Keratinocyte (primary cell): ENCODE measurements at regions not wholly inside any gene's neighbourhood (a gene's known extent, or its start where the extent isn't known, plus 50 kb on each side); places are given as distances from the start of the nearest gene placed in this dataset.

Source experiments
- DNase-seq: peaks from one replicate; pipeline ENCODE4 v3.0.0-alpha.2; 2011; ENCODE audit warnings: low read depth, missing footprints, low spot score
- FAIRE-seq: peaks from 2 replicates; lab custom pipeline; 2011; peaks lifted over from hg19 to GRCh38; lab: Jason Lieb, UNC
- H2AFZ ChIP-seq: 2 replicates; pipeline ENCODE4 v1.6.0; 2012; ENCODE audit warnings: low read length, control low read depth, inconsistent platforms; ENCODE audit not compliant: control insufficient read depth
- H3K27ac ChIP-seq: 2 replicates; pipeline ENCODE4 v1.5.1; 2011; ENCODE audit warnings: low read length; ENCODE audit not compliant: control insufficient read depth, insufficient read depth
- H3K27me3 ChIP-seq: 3 replicates; pipeline ENCODE4 v1.6.0; 2011; ENCODE audit warnings: low read length; ENCODE audit not compliant: control insufficient read depth, insufficient read depth; ENCODE audit errors: extremely low read depth
- H3K36me3 ChIP-seq, 2 experiments: 2 replicates in 1 of 2; 3 replicates in 1 of 2; pipeline ENCODE4 v1.5.1; 2011; ENCODE audit warnings: low read length in 2 of 2, mild to moderate bottlenecking in 1 of 2; ENCODE audit not compliant: control insufficient read depth in 2 of 2, insufficient read depth in 2 of 2; ENCODE audit errors: extremely low read depth in 1 of 2
- H3K4me1 ChIP-seq: 3 replicates; pipeline ENCODE4 v1.5.1; 2011; ENCODE audit warnings: low read length; ENCODE audit not compliant: control insufficient read depth, insufficient read depth; ENCODE audit errors: extremely low read depth
- H3K4me2 ChIP-seq: 3 replicates; pipeline ENCODE4 v1.6.0; 2011; ENCODE audit warnings: low read depth, low read length; ENCODE audit not compliant: control insufficient read depth, insufficient read depth; ENCODE audit errors: extremely low read depth
- H3K4me3 ChIP-seq, 3 experiments: fragments of 200-600 bp in 1 of 3; sonication (generic) in 1 of 3; 2 replicates in 2 of 3; 3 replicates in 1 of 3; pipeline ENCODE4 v1.5.1; 2011 to 2016; ENCODE audit warnings: low read length in 3 of 3, mild to moderate bottlenecking in 3 of 3, control low read depth in 2 of 3, inconsistent platforms in 1 of 3, low read depth in 1 of 3, mixed read lengths in 1 of 3, mixed run types in 1 of 3, moderate library complexity in 1 of 3; ENCODE audit not compliant: control insufficient read depth in 2 of 3, insufficient read depth in 2 of 3; ENCODE audit errors: extremely low read depth in 1 of 3
- H3K79me2 ChIP-seq: 2 replicates; pipeline ENCODE4 v1.6.0; 2012; ENCODE audit warnings: low read length; ENCODE audit not compliant: control insufficient read depth, insufficient read depth
- H3K9ac ChIP-seq: 3 replicates; pipeline ENCODE4 v1.6.0; 2011; ENCODE audit warnings: low read length; ENCODE audit not compliant: control insufficient read depth, insufficient read depth; ENCODE audit errors: extremely low read depth
- H3K9me1 ChIP-seq: 3 replicates; pipeline ENCODE4 v1.6.0; 2011; ENCODE audit warnings: low read length; ENCODE audit not compliant: control insufficient read depth, insufficient read depth; ENCODE audit errors: extremely low read depth
- H3K9me3 ChIP-seq: 2 replicates; pipeline ENCODE4 v1.5.1; 2012; ENCODE audit warnings: low read depth, low read length; ENCODE audit not compliant: control insufficient read depth
- H4K20me1 ChIP-seq: 3 replicates; pipeline ENCODE4 v1.6.0; 2011; ENCODE audit warnings: low read length; ENCODE audit not compliant: control insufficient read depth, insufficient read depth; ENCODE audit errors: extremely low read depth
- EZH2 ChIP-seq: IDR thresholded peaks from one replicate; pipeline ENCODE4 v1.6.1; 2012; ENCODE audit warnings: inconsistent platforms, mild to moderate bottlenecking, low read length, moderate library complexity
- dilution Hi-C: fragments of 300-500 bp; cut with MboI; formaldehyde crosslinking; loops from one replicate; pipeline ENCODE4 v1.7.0; 2020; ENCODE audit warnings: low sequenced_read_pairs; ENCODE audit not compliant: extremely low pct_ligation_motif_present
- TF ChIP-seq, protein P1 (sequence below), 3 experiments: IDR thresholded peaks in 1 of 3; conservative IDR thresholded peaks in 1 of 3; optimal IDR thresholded peaks in 1 of 3; 2 replicates in 2 of 3; 3 replicates in 1 of 3; pipeline versions ENCODE3 to v1.5.1; 2011; ENCODE audit warnings: low read length in 3 of 3, mild to moderate bottlenecking in 3 of 3, moderate library complexity in 2 of 3, control low read depth in 1 of 3, inconsistent platforms in 1 of 3; ENCODE audit not compliant: insufficient read depth in 2 of 3; ENCODE audit errors: extremely low read depth in 1 of 3

DNA sequence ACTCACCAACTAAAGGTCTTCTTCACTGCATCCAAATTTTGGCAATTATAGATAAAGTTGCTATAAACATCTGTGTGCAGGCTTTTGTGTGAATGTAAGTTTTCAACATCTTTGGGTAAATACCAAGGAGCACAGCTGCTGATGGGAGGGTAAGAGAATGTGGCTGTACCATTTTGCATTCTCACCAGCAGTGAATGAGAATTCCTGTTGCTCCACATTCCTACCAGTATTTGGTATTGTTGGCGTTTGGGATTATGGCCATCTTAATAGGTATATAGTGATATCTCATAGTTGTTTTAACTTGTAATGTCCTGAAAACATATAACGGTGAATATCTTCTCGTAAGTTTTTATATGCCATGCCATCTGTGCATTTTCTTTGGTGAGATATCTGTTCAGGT, 69.3 kb downstream of the ILRUN start:
- Histone ChIP-seq H3K36me3 (no peaks in the 10 kb centered on the region), H2AFZ (no peak overlapping the region), H3K9me3 (peaks cover 2% of the 10 kb centered on the region), H3K4me2 (no peak overlapping the region), H4K20me1 (no peaks in the 10 kb centered on the region), H3K4me1 (peaks cover 23% of the 10 kb centered on the region), H3K9me1 (no peaks in the 10 kb centered on the region), H3K79me2 (peaks cover 17% of the 10 kb centered on the region), H3K27ac (no peak overlapping the region), H3K27me3 (no peaks in the 10 kb centered on the region), H3K4me3 (no peak overlapping the region), H3K9ac (no peak overlapping the region)
- dilution Hi-C loops: no loop called here
- TF ChIP-seq, protein P1, sequence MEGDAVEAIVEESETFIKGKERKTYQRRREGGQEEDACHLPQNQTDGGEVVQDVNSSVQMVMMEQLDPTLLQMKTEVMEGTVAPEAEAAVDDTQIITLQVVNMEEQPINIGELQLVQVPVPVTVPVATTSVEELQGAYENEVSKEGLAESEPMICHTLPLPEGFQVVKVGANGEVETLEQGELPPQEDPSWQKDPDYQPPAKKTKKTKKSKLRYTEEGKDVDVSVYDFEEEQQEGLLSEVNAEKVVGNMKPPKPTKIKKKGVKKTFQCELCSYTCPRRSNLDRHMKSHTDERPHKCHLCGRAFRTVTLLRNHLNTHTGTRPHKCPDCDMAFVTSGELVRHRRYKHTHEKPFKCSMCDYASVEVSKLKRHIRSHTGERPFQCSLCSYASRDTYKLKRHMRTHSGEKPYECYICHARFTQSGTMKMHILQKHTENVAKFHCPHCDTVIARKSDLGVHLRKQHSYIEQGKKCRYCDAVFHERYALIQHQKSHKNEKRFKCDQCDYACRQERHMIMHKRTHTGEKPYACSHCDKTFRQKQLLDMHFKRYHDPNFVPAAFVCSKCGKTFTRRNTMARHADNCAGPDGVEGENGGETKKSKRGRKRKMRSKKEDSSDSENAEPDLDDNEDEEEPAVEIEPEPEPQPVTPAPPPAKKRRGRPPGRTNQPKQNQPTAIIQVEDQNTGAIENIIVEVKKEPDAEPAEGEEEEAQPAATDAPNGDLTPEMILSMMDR (optimal IDR thresholded peaks at IDR 0.05 in 1 of 3, IDR thresholded peaks at IDR 0.05 in 1 of 3, conservative IDR thresholded peaks at IDR 0.05 in 1 of 3; ENCODE audit: extremely low read depth in 1 of 3, insufficient read depth in 2 of 3, low read length in 3 of 3): no peak
- TF ChIP-seq EZH2: no peak
- no peak for DNase-seq
- FAIRE-seq: no peak

DNA sequence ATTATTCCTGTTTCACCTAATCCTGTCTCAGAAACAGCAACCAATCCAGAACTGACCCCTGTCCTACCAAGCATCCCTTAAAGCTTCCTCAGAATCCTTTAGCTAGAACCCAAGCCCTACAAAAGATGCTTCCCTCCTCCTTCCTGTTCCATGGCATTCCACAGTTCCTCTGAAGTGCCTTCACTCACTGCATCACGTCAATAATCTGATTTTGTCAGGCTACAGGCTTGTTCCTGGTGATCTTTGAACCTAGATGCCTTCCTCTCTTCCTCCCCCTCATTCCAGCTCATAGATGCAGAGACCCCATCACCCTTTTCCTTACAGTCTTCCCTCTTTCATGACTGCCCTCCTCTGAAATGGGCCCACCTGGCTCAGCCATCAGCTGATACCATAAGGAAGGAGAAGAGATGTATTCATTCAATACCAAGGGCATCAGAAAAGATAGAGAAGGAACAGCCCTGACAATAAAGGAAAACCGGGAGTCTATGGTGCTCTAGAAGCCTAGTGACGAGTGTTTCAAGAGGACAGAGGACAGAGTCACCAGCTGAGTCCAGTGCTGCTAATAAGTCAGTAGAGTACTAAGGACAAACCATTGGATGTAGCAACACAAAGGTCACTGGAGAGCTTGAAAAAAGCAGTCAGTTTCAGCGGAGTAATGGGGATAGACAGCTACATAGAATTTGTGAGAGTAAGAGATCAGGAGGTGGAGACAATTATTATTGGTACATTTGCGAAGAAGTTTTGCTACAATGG, 62.5 kb upstream of the SPDEF start:
- Histone ChIP-seq H3K9me1 (peaks cover 7% of the 10 kb centered on the region), H3K4me2 (no peak overlapping the region), H2AFZ (no peak overlapping the region), H3K4me3 (no peak overlapping the region), H3K4me1 (no peaks in the 10 kb centered on the region), H3K27me3 (no peaks in the 10 kb centered on the region), H3K9ac (no peak overlapping the region), H3K36me3 (peaks cover 0 to 4% of the 10 kb centered on the region in 2 experiments), H3K27ac (no peak overlapping the region), H3K79me2 (peaks cover 38% of the 10 kb centered on the region), H3K9me3 (no peaks in the 10 kb centered on the region), H4K20me1 (no peaks in the 10 kb centered on the region)
- no peak for FAIRE-seq
- DNase-seq: no peak
- dilution Hi-C loops: no loop called here
- no peak for TF ChIP-seq EZH2
- TF ChIP-seq, protein P1 (optimal IDR thresholded peaks at IDR 0.05 in 1 of 3, IDR thresholded peaks at IDR 0.05 in 1 of 3, conservative IDR thresholded peaks at IDR 0.05 in 1 of 3; ENCODE audit: extremely low read depth in 1 of 3, insufficient read depth in 2 of 3, low read length in 3 of 3): no peak
